ENCODE measurements at regions not wholly inside any gene's neighbourhood (a gene's known extent, or its start where the extent isn't known, plus 50 kb on each side); places are given as distances from the start of the nearest gene placed in this dataset.
A peak's percentile ranks its signal among the peaks of the same experiment; 100 is the strongest.

DNA sequence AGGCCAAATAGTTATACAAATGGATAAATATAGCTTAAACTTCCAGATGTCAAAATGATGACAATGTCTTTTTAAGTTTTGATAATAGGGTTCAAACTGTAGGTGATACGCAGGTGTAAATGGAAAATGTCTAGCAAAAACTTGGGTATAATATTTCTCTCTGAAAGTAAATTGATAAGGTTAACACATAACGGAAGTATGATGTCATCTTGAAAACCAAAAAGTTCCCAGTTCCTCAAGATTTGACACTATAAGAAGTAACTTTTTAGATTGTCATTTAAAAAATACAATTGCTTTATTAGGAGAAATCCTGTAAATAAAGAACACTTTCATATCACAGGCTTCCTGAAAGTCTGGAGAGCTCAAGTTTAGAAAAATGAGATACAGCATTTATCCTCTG is 483.4 kb downstream of the FRK start:
- H3K23ac ChIP-seq (ENCODE audit: low read length) = no peak overlapping the region
- H3K27me3 ChIP-seq (ENCODE audit: insufficient read depth, low read length, poor library complexity) = no peaks in the 10 kb centered on the region
- H4K8ac ChIP-seq (ENCODE audit: low read depth, low read length) = no peak overlapping the region
- H3K79me2 ChIP-seq (ENCODE audit: control insufficient read depth, insufficient read depth, low read length) = no peaks in the 10 kb centered on the region
- no peak overlapping the region for H2BK15ac ChIP-seq (replicated peaks; ENCODE audit: low read depth)
- no peak overlapping the region for H3K56ac ChIP-seq (ENCODE audit: low read length)
- no peak overlapping the region for H2AK5ac ChIP-seq (ENCODE audit: low read length)
- no peak overlapping the region for H3K4me2 ChIP-seq (ENCODE audit: low read length)
- H4K5ac ChIP-seq (ENCODE audit: low read length) = no peak overlapping the region
- no peak overlapping the region for H3K4me3 ChIP-seq (ENCODE audit: low read length)
- H3K79me1 ChIP-seq (ENCODE audit: low read length) = no peaks in the 10 kb centered on the region
- H3K18ac ChIP-seq (ENCODE audit: low read length) = no peak overlapping the region
- no peaks in the 10 kb centered on the region for H3K36me3 ChIP-seq (ENCODE audit: control insufficient read depth, insufficient read depth, low read length)
- H3K27ac ChIP-seq (ENCODE audit: low read depth, low read length) = no peak overlapping the region
- no peaks in the 10 kb centered on the region for H3K4me1 ChIP-seq (ENCODE audit: control insufficient read depth, low read depth, low read length)
- WGBS (ENCODE audit: extremely low coverage, insufficient coverage, low lambda C conversion rate) = no CpG with 5 or more reads among the region's 2 CpGs
- H2BK120ac ChIP-seq (ENCODE audit: low read depth, low read length) = no peak overlapping the region
- H3K9ac ChIP-seq (ENCODE audit: low read length) = no peak overlapping the region
- H3K4ac ChIP-seq (ENCODE audit: low read depth, low read length) = no peak overlapping the region
- DNase-seq = no peak
- no peak overlapping the region for H2BK5ac ChIP-seq (ENCODE audit: low read length)

DNA sequence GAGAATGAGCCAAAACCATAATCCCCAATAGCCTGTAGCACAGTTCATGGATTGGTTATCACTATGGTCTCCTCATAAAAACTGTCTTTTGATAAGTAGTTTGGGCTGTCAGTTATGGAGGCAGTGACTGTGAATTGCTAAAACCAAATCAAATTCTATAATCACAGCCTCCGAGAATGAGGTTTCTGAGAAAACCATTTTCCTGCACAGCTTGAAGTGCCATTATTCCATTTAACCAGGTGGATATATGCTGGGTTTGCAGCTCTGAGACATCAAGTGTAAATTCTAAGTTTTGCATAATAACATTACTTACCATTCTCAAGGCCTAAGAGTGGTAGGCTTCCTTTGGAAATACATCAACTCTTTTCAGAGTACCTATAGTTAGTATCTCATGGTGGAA is 485.4 kb downstream of the FRK start:
- no peak overlapping the region for H2BK5ac ChIP-seq (ENCODE audit: low read length)
- no peaks in the 10 kb centered on the region for H3K27me3 ChIP-seq (ENCODE audit: insufficient read depth, low read length, poor library complexity)
- H3K79me1 ChIP-seq (ENCODE audit: low read length) = no peaks in the 10 kb centered on the region
- no peak overlapping the region for H2BK120ac ChIP-seq (ENCODE audit: low read depth, low read length)
- H3K18ac ChIP-seq (ENCODE audit: low read length) = no peak overlapping the region
- H3K4ac ChIP-seq (ENCODE audit: low read depth, low read length) = no peak overlapping the region
- no peak overlapping the region for H4K8ac ChIP-seq (ENCODE audit: low read depth, low read length)
- no peak overlapping the region for H4K5ac ChIP-seq (ENCODE audit: low read length)
- WGBS (ENCODE audit: extremely low coverage, insufficient coverage, low lambda C conversion rate) = no CpG with 5 or more reads among the region's 1 CpG
- no peak overlapping the region for H3K4me3 ChIP-seq (ENCODE audit: low read length)
- no peaks in the 10 kb centered on the region for H3K79me2 ChIP-seq (ENCODE audit: control insufficient read depth, insufficient read depth, low read length)
- no peak for DNase-seq
- H3K23ac ChIP-seq (ENCODE audit: low read length) = no peak overlapping the region
- H2BK15ac ChIP-seq (replicated peaks; ENCODE audit: low read depth) = no peak overlapping the region
- no peaks in the 10 kb centered on the region for H3K36me3 ChIP-seq (ENCODE audit: control insufficient read depth, insufficient read depth, low read length)
- H3K9ac ChIP-seq (ENCODE audit: low read length) = no peak overlapping the region
- H3K4me1 ChIP-seq (ENCODE audit: control insufficient read depth, low read depth, low read length) = no peaks in the 10 kb centered on the region
- no peak overlapping the region for H3K27ac ChIP-seq (ENCODE audit: low read depth, low read length)
- H3K56ac ChIP-seq (ENCODE audit: low read length) = no peak overlapping the region
- no peak overlapping the region for H3K4me2 ChIP-seq (ENCODE audit: low read length)
- no peak overlapping the region for H2AK5ac ChIP-seq (ENCODE audit: low read length)

DNA sequence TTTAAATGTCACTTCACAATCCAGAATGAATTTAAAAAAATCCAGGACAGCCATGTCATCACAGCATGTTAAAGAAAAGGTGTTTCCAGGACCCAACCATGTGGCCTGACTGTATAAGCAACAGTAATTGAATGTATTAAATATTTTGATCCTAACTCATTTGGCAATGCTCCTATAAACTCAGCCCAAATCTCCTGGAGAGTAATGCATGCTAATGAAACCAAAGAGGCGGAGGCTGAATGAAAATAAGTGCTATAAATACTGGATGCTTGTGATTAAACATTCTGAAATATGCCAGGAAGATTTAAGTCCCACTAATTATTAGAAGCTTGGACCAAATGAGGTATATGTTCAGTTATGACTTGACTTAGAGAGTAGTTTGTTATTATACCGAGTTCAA is 486.8 kb downstream of the FRK start:
- Histone ChIP-seq H3K79me2 (ENCODE audit: control insufficient read depth, insufficient read depth, low read length) (no peaks in the 10 kb centered on the region), H3K56ac (ENCODE audit: low read length) (no peak overlapping the region), H2BK120ac (ENCODE audit: low read depth, low read length) (no peak overlapping the region), H3K36me3 (ENCODE audit: control insufficient read depth, insufficient read depth, low read length) (no peaks in the 10 kb centered on the region), H3K4ac (ENCODE audit: low read depth, low read length) (no peak overlapping the region), H3K27ac (ENCODE audit: low read depth, low read length) (no peak overlapping the region), H4K8ac (ENCODE audit: low read depth, low read length) (no peak overlapping the region), H3K4me3 (ENCODE audit: low read length) (no peak overlapping the region), H2AK5ac (ENCODE audit: low read length) (no peak overlapping the region), H3K23ac (ENCODE audit: low read length) (no peak overlapping the region), H3K4me2 (ENCODE audit: low read length) (no peak overlapping the region), H3K9ac (ENCODE audit: low read length) (no peak overlapping the region), H2BK15ac (replicated peaks; ENCODE audit: low read depth) (no peak overlapping the region), H3K18ac (ENCODE audit: low read length) (no peak overlapping the region), H3K27me3 (ENCODE audit: insufficient read depth, low read length, poor library complexity) (no peaks in the 10 kb centered on the region), H3K79me1 (ENCODE audit: low read length) (no peaks in the 10 kb centered on the region), H4K5ac (ENCODE audit: low read length) (no peak overlapping the region), H3K4me1 (ENCODE audit: control insufficient read depth, low read depth, low read length) (no peaks in the 10 kb centered on the region), H2BK5ac (ENCODE audit: low read length) (no peak overlapping the region)
- WGBS (ENCODE audit: extremely low coverage, insufficient coverage, low lambda C conversion rate) = no CpG with 5 or more reads among the region's 2 CpGs
- DNase-seq = no peak

DNA sequence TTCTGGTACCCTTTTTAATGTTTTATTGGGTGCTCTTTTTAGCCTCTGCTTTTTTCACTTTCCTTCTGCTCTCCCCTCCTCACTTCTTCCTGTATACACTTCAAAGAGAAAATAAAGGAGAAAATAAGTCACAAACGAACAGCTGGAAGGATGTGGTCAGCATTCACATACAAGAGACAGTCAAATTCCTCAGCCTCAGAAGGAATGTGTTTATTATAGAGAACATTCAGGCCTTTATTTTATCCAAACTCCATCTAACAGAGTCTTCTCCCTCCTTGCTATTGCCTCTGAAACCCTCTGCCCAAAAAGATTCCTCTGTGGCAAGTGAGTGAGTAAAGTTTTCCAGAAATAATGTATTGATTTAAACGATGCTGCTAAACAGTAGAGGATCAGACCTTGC is 490.4 kb downstream of the FRK start:
- no peak overlapping the region for H3K18ac ChIP-seq (ENCODE audit: low read length)
- H3K56ac ChIP-seq (ENCODE audit: low read length) = no peak overlapping the region
- H4K5ac ChIP-seq (ENCODE audit: low read length) = no peak overlapping the region
- H3K79me1 ChIP-seq (ENCODE audit: low read length) = no peaks in the 10 kb centered on the region
- DNase-seq = no peak
- no peaks in the 10 kb centered on the region for H3K4me1 ChIP-seq (ENCODE audit: control insufficient read depth, low read depth, low read length)
- no CpG with 5 or more reads among the region's 2 CpGs for WGBS (ENCODE audit: extremely low coverage, insufficient coverage, low lambda C conversion rate)
- no peak overlapping the region for H3K9ac ChIP-seq (ENCODE audit: low read length)
- no peak overlapping the region for H3K23ac ChIP-seq (ENCODE audit: low read length)
- H3K4me2 ChIP-seq (ENCODE audit: low read length) = no peak overlapping the region
- H3K4ac ChIP-seq (ENCODE audit: low read depth, low read length) = no peak overlapping the region
- H3K27ac ChIP-seq (ENCODE audit: low read depth, low read length) = no peak overlapping the region
- H3K36me3 ChIP-seq (ENCODE audit: control insufficient read depth, insufficient read depth, low read length) = no peaks in the 10 kb centered on the region
- no peak overlapping the region for H2BK5ac ChIP-seq (ENCODE audit: low read length)
- H3K4me3 ChIP-seq (ENCODE audit: low read length) = no peak overlapping the region
- H2BK120ac ChIP-seq (ENCODE audit: low read depth, low read length) = no peak overlapping the region
- H4K8ac ChIP-seq (ENCODE audit: low read depth, low read length) = no peak overlapping the region
- H2AK5ac ChIP-seq (ENCODE audit: low read length) = no peak overlapping the region
- H3K27me3 ChIP-seq (ENCODE audit: insufficient read depth, low read length, poor library complexity) = no peaks in the 10 kb centered on the region
- H3K79me2 ChIP-seq (ENCODE audit: control insufficient read depth, insufficient read depth, low read length) = no peaks in the 10 kb centered on the region
- no peak overlapping the region for H2BK15ac ChIP-seq (replicated peaks; ENCODE audit: low read depth)

DNA sequence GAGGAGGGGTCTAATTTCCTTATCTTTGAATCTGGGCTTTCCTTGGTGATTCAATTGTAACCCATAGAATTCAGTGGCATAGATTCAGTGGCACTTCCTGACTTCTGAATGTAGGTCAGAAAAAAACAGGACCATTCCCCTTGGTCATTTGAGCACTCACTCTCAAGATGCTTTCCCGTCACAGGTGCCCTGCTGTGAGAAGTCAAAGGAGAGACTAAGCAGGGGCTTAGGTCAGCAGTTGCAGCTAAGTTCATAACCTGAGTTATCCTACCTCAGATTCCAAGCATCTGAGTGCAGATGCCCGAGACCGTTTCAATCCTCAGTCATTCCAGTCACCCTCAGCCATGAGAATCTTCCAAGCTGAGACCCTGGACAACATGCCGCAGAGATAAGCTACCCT is 506.6 kb downstream of the FRK start:
- Histone ChIP-seq H3K4me1 (ENCODE audit: control insufficient read depth, low read depth, low read length) (no peaks in the 10 kb centered on the region), H3K36me3 (ENCODE audit: control insufficient read depth, insufficient read depth, low read length) (no peaks in the 10 kb centered on the region), H2BK15ac (replicated peaks; ENCODE audit: low read depth) (no peak overlapping the region), H3K27me3 (ENCODE audit: insufficient read depth, low read length, poor library complexity) (no peaks in the 10 kb centered on the region), H2BK5ac (ENCODE audit: low read length) (no peak overlapping the region), H3K18ac (ENCODE audit: low read length) (no peak overlapping the region), H3K9ac (ENCODE audit: low read length) (no peak overlapping the region), H3K27ac (ENCODE audit: low read depth, low read length) (no peak overlapping the region), H3K4me2 (ENCODE audit: low read length) (no peak overlapping the region), H3K79me1 (ENCODE audit: low read length) (no peaks in the 10 kb centered on the region), H3K79me2 (ENCODE audit: control insufficient read depth, insufficient read depth, low read length) (no peaks in the 10 kb centered on the region), H2BK120ac (ENCODE audit: low read depth, low read length) (no peak overlapping the region), H3K23ac (ENCODE audit: low read length) (no peak overlapping the region), H3K56ac (ENCODE audit: low read length) (no peak overlapping the region), H4K8ac (ENCODE audit: low read depth, low read length) (no peak overlapping the region), H4K5ac (ENCODE audit: low read length) (no peak overlapping the region), H2AK5ac (ENCODE audit: low read length) (no peak overlapping the region), H3K4me3 (ENCODE audit: low read length) (no peak overlapping the region), H3K4ac (ENCODE audit: low read depth, low read length) (no peak overlapping the region)
- DNase-seq = peak; percentile 12
- WGBS (ENCODE audit: extremely low coverage, insufficient coverage, low lambda C conversion rate) = no CpG with 5 or more reads among the region's 4 CpGs

DNA sequence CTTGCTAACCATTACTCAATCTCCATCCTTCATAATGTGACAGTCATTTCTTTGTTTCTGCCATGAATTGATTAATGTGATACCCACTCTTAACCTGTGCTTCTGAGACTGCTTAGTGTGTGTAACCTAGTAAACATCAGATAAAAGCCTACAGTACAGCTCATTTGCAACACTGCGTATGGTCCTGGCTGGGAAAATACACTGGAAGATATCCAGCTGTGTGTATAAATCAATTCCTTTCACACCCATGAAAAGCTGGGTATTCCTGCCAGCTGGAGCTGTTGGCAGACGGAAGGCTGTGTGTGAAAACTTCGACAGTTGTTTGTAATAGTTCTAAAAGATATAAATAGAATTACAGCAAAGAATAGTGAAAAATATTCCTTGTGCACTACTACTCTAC is 509.2 kb downstream of the FRK start:
- Histone ChIP-seq H2BK15ac (replicated peaks; ENCODE audit: low read depth) (no peak overlapping the region), H3K27me3 (ENCODE audit: insufficient read depth, low read length, poor library complexity) (no peaks in the 10 kb centered on the region), H3K4ac (ENCODE audit: low read depth, low read length) (no peak overlapping the region), H3K4me3 (ENCODE audit: low read length) (no peak overlapping the region), H3K9ac (ENCODE audit: low read length) (no peak overlapping the region), H2BK120ac (ENCODE audit: low read depth, low read length) (no peak overlapping the region), H3K23ac (ENCODE audit: low read length) (no peak overlapping the region), H3K4me2 (ENCODE audit: low read length) (no peak overlapping the region), H3K56ac (ENCODE audit: low read length) (no peak overlapping the region), H2BK5ac (ENCODE audit: low read length) (no peak overlapping the region), H2AK5ac (ENCODE audit: low read length) (no peak overlapping the region), H3K27ac (ENCODE audit: low read depth, low read length) (no peak overlapping the region), H3K18ac (ENCODE audit: low read length) (no peak overlapping the region), H3K36me3 (ENCODE audit: control insufficient read depth, insufficient read depth, low read length) (no peaks in the 10 kb centered on the region), H4K5ac (ENCODE audit: low read length) (no peak overlapping the region), H3K4me1 (ENCODE audit: control insufficient read depth, low read depth, low read length) (no peaks in the 10 kb centered on the region), H4K8ac (ENCODE audit: low read depth, low read length) (no peak overlapping the region), H3K79me2 (ENCODE audit: control insufficient read depth, insufficient read depth, low read length) (no peaks in the 10 kb centered on the region), H3K79me1 (ENCODE audit: low read length) (no peaks in the 10 kb centered on the region)
- WGBS (ENCODE audit: extremely low coverage, insufficient coverage, low lambda C conversion rate) = no CpG with 5 or more reads among the region's 3 CpGs
- peak; percentile 2 for DNase-seq

All from mesendoderm (in vitro differentiated cells).